Astrocyte (in vitro differentiated cells and primary cell): ENCODE measurements at regions not wholly inside any gene's neighbourhood (a gene's known extent, or its start where the extent isn't known, plus 50 kb on each side); places are given as distances from the start of the nearest gene placed in this dataset.

Experiments
- DNase-seq: peaks from one replicate; pipeline ENCODE4 v3.0.0-alpha.2; 2010; ENCODE audit warnings: low read depth
- FAIRE-seq: peaks from 2 replicates; lab custom pipeline; 2011; peaks lifted over from hg19 to GRCh38; lab: Jason Lieb, UNC
- H2AFZ ChIP-seq: 2 replicates; pipeline ENCODE4 v1.6.0; 2012; ENCODE audit warnings: low read depth, low read length, inconsistent platforms
- H3K27ac ChIP-seq: 2 replicates; pipeline ENCODE4 v1.5.1; 2011; ENCODE audit warnings: low read depth, low read length, inconsistent platforms
- H3K27me3 ChIP-seq: 2 replicates; pipeline ENCODE4 v1.6.0; 2011; ENCODE audit warnings: low read length, inconsistent platforms; ENCODE audit not compliant: insufficient read depth
- H3K36me3 ChIP-seq: 2 replicates; pipeline ENCODE4 v1.5.1; 2011; ENCODE audit warnings: low read length, inconsistent platforms; ENCODE audit not compliant: insufficient read depth
- H3K4me1 ChIP-seq: 2 replicates; pipeline ENCODE4 v1.5.1; 2011; ENCODE audit warnings: low read length, inconsistent platforms; ENCODE audit not compliant: insufficient read depth
- H3K4me2 ChIP-seq: 2 replicates; pipeline ENCODE4 v1.6.0; 2012; ENCODE audit warnings: low read length, inconsistent platforms
- H3K4me3 ChIP-seq: 2 replicates; pipeline ENCODE4 v1.5.1; 2011; ENCODE audit warnings: low read depth, mild to moderate bottlenecking, low read length, inconsistent platforms; ENCODE audit not compliant: insufficient read depth
- H3K79me2 ChIP-seq: 2 replicates; pipeline ENCODE4 v1.6.0; 2012; ENCODE audit warnings: mild to moderate bottlenecking, low read length, inconsistent platforms; ENCODE audit not compliant: insufficient read depth
- H3K9ac ChIP-seq: 2 replicates; pipeline ENCODE4 v1.6.0; 2012; ENCODE audit warnings: mild to moderate bottlenecking, low read length, inconsistent platforms
- H3K9me3 ChIP-seq: 2 replicates; pipeline ENCODE4 v1.5.1; 2012; ENCODE audit warnings: low read depth, mild to moderate bottlenecking, low read length, inconsistent platforms; ENCODE audit not compliant: insufficient read depth
- H4K20me1 ChIP-seq: 2 replicates; pipeline ENCODE4 v1.6.0; 2012; ENCODE audit warnings: low read length, inconsistent platforms; ENCODE audit not compliant: insufficient read depth
- H3K27ac Mint-ChIP-seq: one replicate; pipeline ENCODE4 v1.8.0; 2021; ENCODE audit warnings: mild to moderate bottlenecking, mixed read lengths; ENCODE audit not compliant: unreplicated experiment
- H3K27me3 Mint-ChIP-seq: one replicate; pipeline ENCODE4 v1.8.0; 2021; ENCODE audit warnings: low read depth, mixed read lengths; ENCODE audit not compliant: unreplicated experiment
- H3K36me3 Mint-ChIP-seq: one replicate; pipeline ENCODE4 v1.8.0; 2021; ENCODE audit warnings: low read depth, mixed read lengths; ENCODE audit not compliant: unreplicated experiment
- H3K4me1 Mint-ChIP-seq: one replicate; pipeline ENCODE4 v1.8.0; 2021; ENCODE audit warnings: low read depth, mixed read lengths; ENCODE audit not compliant: unreplicated experiment
- H3K4me3 Mint-ChIP-seq: one replicate; pipeline ENCODE4 v1.8.0; 2021; ENCODE audit warnings: mild to moderate bottlenecking, moderate library complexity, mixed read lengths; ENCODE audit not compliant: unreplicated experiment
- H3K9me3 Mint-ChIP-seq: one replicate; pipeline ENCODE4 v1.8.0; 2021; ENCODE audit warnings: mild to moderate bottlenecking, mixed read lengths; ENCODE audit not compliant: unreplicated experiment
- EZH2 ChIP-seq: IDR thresholded peaks from 2 replicates; pipeline ENCODE4 v1.6.1; 2012; ENCODE audit warnings: mild to moderate bottlenecking, low read length, inconsistent platforms; ENCODE audit not compliant: insufficient read depth
- TF ChIP-seq, protein P1 (sequence below): IDR thresholded peaks from 2 replicates; pipeline ENCODE4 v1.5.1; 2011; ENCODE audit warnings: low read depth, mild to moderate bottlenecking, inconsistent platforms, low read length, moderate library complexity; ENCODE audit not compliant: insufficient read depth

GRCh38 chr13:83563499-83563898 lies 318.8 kb downstream of the SLITRK1 start:
- no peaks in the 10 kb centered on the region for H3K27me3 ChIP-seq
- TF ChIP-seq, protein P1, sequence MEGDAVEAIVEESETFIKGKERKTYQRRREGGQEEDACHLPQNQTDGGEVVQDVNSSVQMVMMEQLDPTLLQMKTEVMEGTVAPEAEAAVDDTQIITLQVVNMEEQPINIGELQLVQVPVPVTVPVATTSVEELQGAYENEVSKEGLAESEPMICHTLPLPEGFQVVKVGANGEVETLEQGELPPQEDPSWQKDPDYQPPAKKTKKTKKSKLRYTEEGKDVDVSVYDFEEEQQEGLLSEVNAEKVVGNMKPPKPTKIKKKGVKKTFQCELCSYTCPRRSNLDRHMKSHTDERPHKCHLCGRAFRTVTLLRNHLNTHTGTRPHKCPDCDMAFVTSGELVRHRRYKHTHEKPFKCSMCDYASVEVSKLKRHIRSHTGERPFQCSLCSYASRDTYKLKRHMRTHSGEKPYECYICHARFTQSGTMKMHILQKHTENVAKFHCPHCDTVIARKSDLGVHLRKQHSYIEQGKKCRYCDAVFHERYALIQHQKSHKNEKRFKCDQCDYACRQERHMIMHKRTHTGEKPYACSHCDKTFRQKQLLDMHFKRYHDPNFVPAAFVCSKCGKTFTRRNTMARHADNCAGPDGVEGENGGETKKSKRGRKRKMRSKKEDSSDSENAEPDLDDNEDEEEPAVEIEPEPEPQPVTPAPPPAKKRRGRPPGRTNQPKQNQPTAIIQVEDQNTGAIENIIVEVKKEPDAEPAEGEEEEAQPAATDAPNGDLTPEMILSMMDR: no peak
- TF ChIP-seq EZH2: no peak
- FAIRE-seq (no peak), DNase-seq (no peak)
- H3K4me3 Mint-ChIP-seq: no peak overlapping the region
- no peak overlapping the region for H3K27ac Mint-ChIP-seq
- H3K79me2 ChIP-seq: no peaks in the 10 kb centered on the region
- H3K36me3 Mint-ChIP-seq: no peaks in the 10 kb centered on the region
- H3K9ac ChIP-seq: no peak overlapping the region
- H3K36me3 ChIP-seq: no peaks in the 10 kb centered on the region
- no peaks in the 10 kb centered on the region for H3K27me3 Mint-ChIP-seq
- H3K4me1 ChIP-seq: no peaks in the 10 kb centered on the region
- H3K9me3 ChIP-seq: no peaks in the 10 kb centered on the region
- H3K9me3 Mint-ChIP-seq: no peaks in the 10 kb centered on the region
- no peaks in the 10 kb centered on the region for H3K4me1 Mint-ChIP-seq
- no peak overlapping the region for H3K4me2 ChIP-seq
- no peaks in the 10 kb centered on the region for H4K20me1 ChIP-seq
- H3K4me3 ChIP-seq: no peak overlapping the region
- no peak overlapping the region for H2AFZ ChIP-seq
- no peak overlapping the region for H3K27ac ChIP-seq

- Histone ChIP-seq H3K4me3 (no peak overlapping the region), H3K9me3 (no peaks in the 10 kb centered on the region), H2AFZ (no peak overlapping the region), H3K27ac (no peak overlapping the region), H3K36me3 (no peaks in the 10 kb centered on the region), H3K79me2 (no peaks in the 10 kb centered on the region), H3K9ac (no peak overlapping the region), H4K20me1 (no peaks in the 10 kb centered on the region), H3K4me2 (no peak overlapping the region), H3K4me1 (no peaks in the 10 kb centered on the region), H3K27me3 (no peaks in the 10 kb centered on the region)
- Mint-ChIP-seq H3K4me1 (no peaks in the 10 kb centered on the region), H3K27ac (no peak overlapping the region), H3K9me3 (no peaks in the 10 kb centered on the region), H3K4me3 (no peak overlapping the region), H3K36me3 (no peaks in the 10 kb centered on the region), H3K27me3 (no peaks in the 10 kb centered on the region)
- no peak for FAIRE-seq
- TF ChIP-seq, protein P1: no peak
- no peak for TF ChIP-seq EZH2
- no peak for DNase-seq
Measured at GRCh38 chr13:83557845-83558244, 324.4 kb downstream of the SLITRK1 start.

GRCh38 chr13:83549671-83550070 lies 332.6 kb downstream of the SLITRK1 start:
- no peaks in the 10 kb centered on the region for H3K27me3 ChIP-seq
- H2AFZ ChIP-seq: no peak overlapping the region
- no peak for TF ChIP-seq EZH2
- TF ChIP-seq, protein P1: no peak
- H3K36me3 ChIP-seq: no peaks in the 10 kb centered on the region
- no peak overlapping the region for H3K9ac ChIP-seq
- Mint-ChIP-seq H3K27me3 (no peaks in the 10 kb centered on the region), H3K27ac (no peak overlapping the region), H3K4me3 (no peak overlapping the region), H3K4me1 (no peaks in the 10 kb centered on the region), H3K36me3 (no peaks in the 10 kb centered on the region), H3K9me3 (no peaks in the 10 kb centered on the region)
- FAIRE-seq: no peak
- H4K20me1 ChIP-seq: no peaks in the 10 kb centered on the region
- no peaks in the 10 kb centered on the region for H3K9me3 ChIP-seq
- H3K4me1 ChIP-seq: no peaks in the 10 kb centered on the region
- no peak overlapping the region for H3K27ac ChIP-seq
- H3K4me3 ChIP-seq: no peak overlapping the region
- no peak overlapping the region for H3K4me2 ChIP-seq
- no peak for DNase-seq
- H3K79me2 ChIP-seq: no peaks in the 10 kb centered on the region
